Natural killer cell (primary cell): ENCODE measurements at regions not wholly inside any gene's neighbourhood (a gene's known extent, or its start where the extent isn't known, plus 50 kb on each side); places are given as distances from the start of the nearest gene placed in this dataset.

Experiments
- ATAC-seq, 3 donors: fragments of 150-1000 bp in 2 of 3; fragments of 200-7000 bp in 1 of 3; cut with Tn5 transposase; 1 replicate in 1 of 3; 2 replicates in 2 of 3; pipeline ENCODE4 v1.10.0; 2021; ENCODE audit warnings: mild to moderate bottlenecking in 2 of 3, moderate library complexity in 2 of 3
- DNase-seq, 2 donors: peaks; one replicate each; pipeline versions ENCODE4 v3.0.0 to v3.0.0-alpha.2; 2013 to 2021; ENCODE audit warnings: mixed read lengths in 1 of 2
- H3K27ac ChIP-seq: one replicate; pipeline ENCODE4 v1.5.1; 2013; ENCODE audit warnings: mild to moderate bottlenecking, low read length
- H3K27me3 ChIP-seq: one replicate; pipeline ENCODE4 v1.6.1; 2013; ENCODE audit warnings: low read length; ENCODE audit not compliant: control insufficient read depth, insufficient read depth
- H3K36me3 ChIP-seq: one replicate; pipeline ENCODE4 v1.6.1; 2013; ENCODE audit warnings: low read length; ENCODE audit not compliant: control insufficient read depth, insufficient read depth
- H3K4me1 ChIP-seq: one replicate; pipeline ENCODE4 v1.6.1; 2013; ENCODE audit warnings: low read length; ENCODE audit not compliant: control insufficient read depth, insufficient read depth
- H3K4me3 ChIP-seq: one replicate; pipeline ENCODE4 v1.5.1; 2013; ENCODE audit warnings: low read length
- H3K9me3 ChIP-seq: one replicate; pipeline ENCODE4 v1.6.1; 2013; ENCODE audit warnings: low read length; ENCODE audit not compliant: control insufficient read depth, insufficient read depth
- H3K27ac Mint-ChIP-seq, 2 donors: one replicate each; pipeline ENCODE4 v1.8.0; 2022; ENCODE audit warnings: mild to moderate bottlenecking in 2 of 2, mixed read lengths in 2 of 2, moderate library complexity in 1 of 2
- H3K27me3 Mint-ChIP-seq, 2 donors: one replicate each; pipeline ENCODE4 v1.8.0; 2022; ENCODE audit warnings: low read depth in 2 of 2, mixed read lengths in 2 of 2
- H3K36me3 Mint-ChIP-seq: one replicate; pipeline ENCODE4 v1.8.0; 2022; ENCODE audit warnings: mixed read lengths
- H3K4me1 Mint-ChIP-seq, 2 donors: one replicate each; pipeline ENCODE4 v1.8.0; 2022; ENCODE audit warnings: mixed read lengths in 2 of 2
- H3K4me3 Mint-ChIP-seq: one replicate; pipeline ENCODE4 v1.8.0; 2022; ENCODE audit warnings: mild to moderate bottlenecking, moderate library complexity, mixed read lengths
- H3K9me3 Mint-ChIP-seq, 2 donors: one replicate each; pipeline ENCODE4 v1.8.0; 2022; ENCODE audit warnings: mixed read lengths in 2 of 2
- CTCF ChIP-seq: fragments of 200-600 bp; IDR thresholded peaks from one replicate; pipeline ENCODE4 v1.8.0; 2022; ENCODE audit warnings: antibody characterized with exemption
- WGBS: methylation state at CpG from one replicate; pipeline ENCODE4 v1.1.7; 2013; ENCODE audit warnings: missing lambda C conversion rate; ENCODE audit not compliant: insufficient coverage; 5-methylcytosine and 5-hydroxymethylcytosine counted together
- intact Hi-C: fragments of 100-400 bp; cut with micrococcal nuclease; formaldehyde crosslinking; loops from one replicate; pipeline ENCODE4 v1.14.2; 2022

GRCh38 chr12:38158428-38159091, 158.0 kb upstream of the ALG10B start:
- Histone ChIP-seq H3K4me1 (no peaks in the 10 kb centered on the region), H3K36me3 (no peaks in the 10 kb centered on the region), H3K27ac (no peak overlapping the region), H3K27me3 (no peaks in the 10 kb centered on the region), H3K9me3 (peaks cover 20% of the 10 kb centered on the region), H3K4me3 (no peak overlapping the region)
- WGBS = 92% methylated on average over 32 of the region's 32 CpGs
- ATAC-seq (no peak), DNase-seq (no peak)
- Mint-ChIP-seq H3K27me3 (no peaks in the 10 kb centered on the region), H3K4me3 (no peak overlapping the region), H3K27ac (no peak overlapping the region), H3K9me3 (peaks cover 3 to 6% of the 10 kb centered on the region in 2 donors), H3K36me3 (no peaks in the 10 kb centered on the region), H3K4me1 (no peaks in the 10 kb centered on the region)
- no peak for TF ChIP-seq CTCF
- intact Hi-C loops = no loop called here

DNA sequence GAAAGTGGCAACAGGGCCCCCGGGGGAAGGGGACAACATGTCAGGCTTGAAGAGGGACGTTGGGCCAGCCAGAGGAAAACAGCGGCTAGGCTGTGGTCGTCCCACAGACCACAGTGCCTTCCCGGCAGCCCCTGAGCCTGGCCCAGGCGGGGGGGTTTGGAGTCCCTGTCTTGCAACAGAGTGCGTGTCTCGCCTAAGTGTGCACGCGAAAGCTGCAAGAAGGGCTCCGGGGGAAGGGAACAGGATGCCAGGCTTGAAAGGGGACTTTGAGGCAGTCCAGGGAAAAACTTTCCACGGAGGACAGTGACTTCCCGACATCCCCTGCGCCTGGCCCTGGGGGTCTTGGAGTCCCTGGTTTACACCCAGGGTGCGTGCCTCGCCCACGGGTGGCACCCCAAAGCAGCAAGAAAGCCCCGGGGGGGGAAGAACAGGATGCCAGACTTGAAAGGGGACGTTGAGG, 157.5 kb upstream of the ALG10B start:
- Histone ChIP-seq H3K27ac (no peak overlapping the region), H3K9me3 (peaks cover 18% of the 10 kb centered on the region), H3K36me3 (no peaks in the 10 kb centered on the region), H3K4me3 (no peak overlapping the region), H3K27me3 (no peaks in the 10 kb centered on the region), H3K4me1 (no peaks in the 10 kb centered on the region)
- ATAC-seq = no peak
- Mint-ChIP-seq H3K27me3 (no peaks in the 10 kb centered on the region), H3K4me3 (no peak overlapping the region), H3K27ac (no peak overlapping the region), H3K9me3 (peaks cover 3 to 9% of the 10 kb centered on the region in 2 donors), H3K36me3 (peaks cover 4% of the 10 kb centered on the region), H3K4me1 (no peaks in the 10 kb centered on the region)
- intact Hi-C loops = no loop called here
- no peak for TF ChIP-seq CTCF
- DNase-seq = no peak
- WGBS = 88% methylated on average over 19 of the region's 19 CpGs

- TF ChIP-seq CTCF = no peak
- Histone ChIP-seq H3K27me3 (no peaks in the 10 kb centered on the region), H3K4me1 (no peaks in the 10 kb centered on the region), H3K36me3 (no peaks in the 10 kb centered on the region), H3K27ac (no peak overlapping the region), H3K4me3 (no peak overlapping the region), H3K9me3 (peaks cover 18% of the 10 kb centered on the region)
- Mint-ChIP-seq H3K4me1 (no peaks in the 10 kb centered on the region), H3K4me3 (no peak overlapping the region), H3K9me3 (peaks cover 5 to 12% of the 10 kb centered on the region in 2 donors), H3K27ac (no peak overlapping the region), H3K27me3 (no peaks in the 10 kb centered on the region), H3K36me3 (peaks cover 9% of the 10 kb centered on the region)
- intact Hi-C loops = no loop called here
- DNase-seq (no peak), ATAC-seq (no peak)
- 89% methylated on average over 39 of the region's 39 CpGs for whole genome bisulfite sequencing
These were observed 156.8 kb upstream of the ALG10B start for GRCh38 chr12:38159591-38160317.
